ENCODE measurements at regions not wholly inside any gene's neighbourhood (a gene's known extent, or its start where the extent isn't known, plus 50 kb on each side); places are given as distances from the start of the nearest gene placed in this dataset.

DNA sequence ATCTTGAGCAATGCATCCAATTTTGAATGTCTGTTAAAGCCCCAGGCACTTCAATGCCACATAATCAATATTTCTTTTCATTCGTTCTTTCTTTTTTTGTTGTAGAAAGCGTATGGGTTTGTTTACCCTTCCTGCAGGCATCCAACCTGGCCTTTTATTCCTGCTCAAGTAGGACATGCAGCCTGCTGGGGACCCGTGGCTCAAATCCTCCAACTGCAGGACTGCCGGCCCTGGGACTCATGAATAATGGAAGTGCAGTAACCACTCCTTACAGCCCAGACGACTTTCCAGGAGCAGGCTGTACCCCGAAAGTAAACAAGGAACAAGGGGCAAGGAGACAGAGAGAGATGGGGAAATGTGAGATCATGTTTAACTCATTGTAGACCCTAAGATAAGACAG is 126.4 kb downstream of the SALL1 start:
- ATAC-seq = no peak
- CTCF ChIA-PET = no interaction called here
- DNase-seq = no peak
- Mint-ChIP-seq H3K4me1 (no peaks in the 10 kb centered on the region), H3K4me3 (no peak overlapping the region), H3K9me3 (ENCODE audit: low read depth) (no peaks in the 10 kb centered on the region), H3K36me3 (no peaks in the 10 kb centered on the region), H3K27ac (no peak overlapping the region), H3K27me3 (no peaks in the 10 kb centered on the region)

DNA sequence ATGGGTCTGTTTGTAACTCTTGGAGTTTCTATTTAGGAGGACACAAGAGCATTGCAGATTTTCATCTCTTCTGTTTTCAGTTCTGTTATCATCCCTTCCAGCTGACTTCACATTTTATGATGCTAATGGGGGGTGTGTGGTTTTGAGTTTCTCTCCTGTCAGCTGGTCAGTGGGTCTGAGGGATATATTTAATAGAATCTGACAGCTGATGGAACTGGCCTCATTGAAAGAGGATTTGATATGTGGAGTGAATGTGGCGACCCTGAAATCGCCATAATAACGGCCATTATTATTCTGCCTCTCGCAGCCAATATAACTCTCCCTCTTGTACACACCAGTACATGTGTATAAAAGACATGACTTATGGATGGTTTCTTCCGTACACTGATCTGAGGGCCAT is 128.1 kb downstream of the SALL1 start:
- ATAC-seq (no peak), DNase-seq (no peak)
- Mint-ChIP-seq H3K27ac (no peak overlapping the region), H3K36me3 (no peaks in the 10 kb centered on the region), H3K27me3 (no peaks in the 10 kb centered on the region), H3K4me3 (no peak overlapping the region), H3K9me3 (ENCODE audit: low read depth) (no peaks in the 10 kb centered on the region), H3K4me1 (no peaks in the 10 kb centered on the region)
- CTCF ChIA-PET = no interaction called here

DNA sequence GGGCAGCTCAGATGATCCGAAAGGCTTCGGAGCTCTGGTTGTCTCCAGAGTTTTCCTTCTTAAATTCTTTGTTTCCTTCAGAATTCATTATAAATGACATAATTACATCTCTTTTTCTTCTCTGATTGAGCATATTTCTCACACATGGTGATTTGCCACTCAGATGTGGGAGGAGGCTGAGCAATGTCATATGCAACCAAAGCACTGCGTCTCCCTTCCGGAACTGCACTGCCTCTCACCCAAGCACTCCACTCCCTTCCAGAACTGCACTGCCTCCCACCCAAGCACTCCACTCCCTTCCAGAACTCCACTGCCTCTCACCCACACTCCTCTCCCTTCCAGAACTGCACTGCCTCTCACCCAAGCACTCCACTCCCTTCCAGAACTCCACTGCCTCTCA is 131.5 kb downstream of the SALL1 start:
- no peak overlapping the region for H3K4me3 Mint-ChIP-seq
- no peaks in the 10 kb centered on the region for H3K27me3 Mint-ChIP-seq
- no peaks in the 10 kb centered on the region for H3K4me1 Mint-ChIP-seq
- no peak for ATAC-seq
- H3K27ac Mint-ChIP-seq = no peak overlapping the region
- no peaks in the 10 kb centered on the region for H3K9me3 Mint-ChIP-seq (ENCODE audit: low read depth)
- CTCF ChIA-PET = no interaction called here
- H3K36me3 Mint-ChIP-seq = no peaks in the 10 kb centered on the region
- no peak for DNase-seq

DNA sequence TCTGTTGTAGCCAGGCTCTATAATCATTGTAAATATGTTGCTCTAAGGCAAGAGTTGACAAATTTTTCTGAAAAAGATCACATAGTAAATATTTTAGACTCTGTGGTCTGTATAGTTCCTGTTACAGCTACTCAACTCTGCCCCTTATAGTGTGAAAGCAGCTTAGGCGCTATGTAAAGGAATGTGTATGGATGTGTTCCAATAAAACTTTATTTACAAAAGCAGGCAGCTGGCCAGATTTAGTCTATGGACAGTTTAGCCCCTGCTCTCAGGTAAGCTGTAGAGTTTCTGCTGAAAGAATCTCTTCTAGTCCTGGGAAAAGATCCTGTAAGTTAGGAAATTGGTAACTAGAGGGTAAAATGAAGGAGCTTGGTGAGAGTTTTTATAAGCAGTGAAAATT is 133.1 kb downstream of the SALL1 start:
- H3K27ac Mint-ChIP-seq = no peak overlapping the region
- H3K9me3 Mint-ChIP-seq (ENCODE audit: low read depth) = no peaks in the 10 kb centered on the region
- no peak overlapping the region for H3K4me3 Mint-ChIP-seq
- CTCF ChIA-PET = no interaction called here
- ATAC-seq (no peak), DNase-seq (no peak)
- no peaks in the 10 kb centered on the region for H3K36me3 Mint-ChIP-seq
- H3K27me3 Mint-ChIP-seq = no peaks in the 10 kb centered on the region
- H3K4me1 Mint-ChIP-seq = no peaks in the 10 kb centered on the region

DNA sequence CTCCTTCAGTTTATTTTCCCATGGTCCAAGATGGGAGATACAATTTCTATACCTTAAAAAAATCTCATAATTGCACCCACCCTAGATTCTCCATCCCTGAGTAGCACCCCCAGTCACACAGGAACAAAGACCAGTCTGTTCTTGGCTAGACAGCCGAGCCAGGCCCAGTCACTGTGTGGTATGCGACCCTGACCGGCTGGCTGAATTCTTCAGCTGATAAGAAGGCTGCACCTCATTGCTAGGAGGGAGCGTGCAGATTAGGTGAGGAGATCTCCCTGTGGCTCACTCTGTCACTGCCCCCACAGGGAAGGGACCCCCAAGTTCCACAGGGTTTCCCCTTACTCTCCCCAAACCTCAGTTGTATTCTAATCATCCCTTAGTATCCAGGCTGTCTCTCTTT is 138.7 kb downstream of the SALL1 start:
- DNase-seq (no peak), ATAC-seq (no peak)
- CTCF ChIA-PET = no interaction called here
- Mint-ChIP-seq H3K9me3 (ENCODE audit: low read depth) (peaks cover 6% of the 10 kb centered on the region), H3K27me3 (no peaks in the 10 kb centered on the region), H3K36me3 (no peaks in the 10 kb centered on the region), H3K4me1 (no peaks in the 10 kb centered on the region), H3K27ac (no peak overlapping the region), H3K4me3 (no peak overlapping the region)

DNA sequence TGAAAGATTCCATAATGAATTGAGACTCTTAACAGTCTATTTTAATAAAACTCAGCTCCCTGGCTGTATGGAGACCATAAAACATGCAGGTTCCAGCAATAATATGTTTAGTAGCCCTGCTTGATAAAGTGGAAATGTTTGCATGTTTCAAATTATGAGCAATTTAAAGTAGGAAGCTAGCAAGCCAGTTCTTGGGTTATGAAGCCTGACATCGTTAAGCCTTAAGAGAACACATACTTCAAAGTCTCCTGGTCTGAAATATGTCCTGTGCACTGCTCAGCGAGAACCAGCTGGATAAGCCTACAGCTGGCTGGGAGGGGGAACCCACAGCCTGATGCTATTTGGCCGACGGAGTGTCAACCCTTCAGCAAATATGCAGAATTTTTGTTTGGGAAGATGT is 140.3 kb downstream of the SALL1 start:
- ATAC-seq (no peak), DNase-seq (no peak)
- no peaks in the 10 kb centered on the region for H3K36me3 Mint-ChIP-seq
- CTCF ChIA-PET = no interaction called here
- H3K27me3 Mint-ChIP-seq = no peaks in the 10 kb centered on the region
- peaks cover 6% of the 10 kb centered on the region for H3K9me3 Mint-ChIP-seq (ENCODE audit: low read depth)
- H3K27ac Mint-ChIP-seq = no peak overlapping the region
- H3K4me3 Mint-ChIP-seq = no peak overlapping the region
- no peaks in the 10 kb centered on the region for H3K4me1 Mint-ChIP-seq

DNA sequence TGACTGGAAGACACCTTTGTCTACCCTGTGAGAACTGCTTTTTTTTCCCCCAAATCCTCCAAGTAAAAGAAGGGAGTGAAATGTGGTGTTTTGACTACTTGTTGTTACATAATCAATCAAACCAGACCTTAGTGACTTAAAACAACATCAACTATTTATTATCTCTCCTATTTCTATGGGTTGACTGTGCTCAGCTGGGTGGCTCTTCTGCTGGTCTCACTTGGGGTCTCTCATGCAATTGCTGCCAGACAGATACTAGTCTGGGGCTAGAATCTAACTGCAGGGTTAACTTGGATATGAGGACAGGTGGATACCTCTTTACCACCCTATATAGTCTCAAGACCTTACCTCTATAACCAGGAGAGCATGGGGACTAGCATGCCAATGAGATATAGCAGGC is 141.3 kb downstream of the SALL1 start:
- Mint-ChIP-seq H3K27ac (no peak overlapping the region), H3K27me3 (no peaks in the 10 kb centered on the region), H3K4me3 (no peak overlapping the region), H3K4me1 (no peaks in the 10 kb centered on the region), H3K9me3 (ENCODE audit: low read depth) (peaks cover 6% of the 10 kb centered on the region), H3K36me3 (no peaks in the 10 kb centered on the region)
- DNase-seq (no peak), ATAC-seq (no peak)
- CTCF ChIA-PET = no interaction called here

DNA sequence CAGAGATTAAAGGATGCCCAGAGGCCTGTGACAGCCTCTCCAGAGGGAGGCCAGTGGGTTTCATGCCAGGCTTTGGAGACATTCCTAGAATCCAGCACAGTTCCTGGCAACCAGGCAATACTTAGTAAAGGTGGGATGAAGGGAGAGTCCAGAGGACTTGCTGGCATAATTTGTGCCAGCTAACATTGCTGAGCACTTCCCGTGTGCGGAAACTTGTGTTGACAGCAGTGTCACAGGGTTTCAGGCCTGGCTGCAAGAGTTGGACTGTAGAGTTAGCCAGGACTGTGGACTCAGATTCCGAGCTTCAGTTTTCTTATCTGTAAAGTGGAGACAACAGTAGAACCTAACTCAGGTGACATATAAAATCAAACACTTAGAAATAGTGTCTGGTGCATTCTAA is 141.7 kb downstream of the SALL1 start:
- CTCF ChIA-PET = interaction anchor here (1.2 kb wide), 1 partner anchor 17 kb away, joined by 3 read pairs; no protein-coding TSS in a partner anchor
- no peak overlapping the region for H3K4me3 Mint-ChIP-seq
- ATAC-seq = no peak
- no peaks in the 10 kb centered on the region for H3K4me1 Mint-ChIP-seq
- no peak for DNase-seq
- H3K36me3 Mint-ChIP-seq = no peaks in the 10 kb centered on the region
- H3K27ac Mint-ChIP-seq = no peak overlapping the region
- peaks cover 6% of the 10 kb centered on the region for H3K9me3 Mint-ChIP-seq (ENCODE audit: low read depth)
- no peaks in the 10 kb centered on the region for H3K27me3 Mint-ChIP-seq

DNA sequence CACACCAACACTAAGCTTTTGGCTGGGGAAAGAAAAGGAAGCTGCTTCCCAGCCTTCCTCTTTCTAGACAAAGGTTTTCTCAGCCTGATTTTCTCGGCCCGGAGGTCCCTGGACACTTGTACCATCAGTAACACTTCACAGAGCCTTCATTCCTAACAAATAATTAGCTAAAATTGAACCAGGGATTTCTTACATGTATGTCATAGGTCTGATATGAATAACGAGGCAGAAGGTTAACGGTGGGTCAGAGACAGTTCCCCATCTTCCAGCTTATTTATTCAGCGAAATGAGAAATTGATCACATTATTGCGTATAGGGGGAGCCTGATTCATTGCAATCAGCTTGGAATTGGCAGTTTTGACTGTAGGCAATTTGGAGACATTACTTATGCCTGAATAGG is 142.5 kb downstream of the SALL1 start:
- H3K9me3 Mint-ChIP-seq (ENCODE audit: low read depth) = peaks cover 6% of the 10 kb centered on the region
- no peak overlapping the region for H3K4me3 Mint-ChIP-seq
- DNase-seq (no peak), ATAC-seq (no peak)
- H3K4me1 Mint-ChIP-seq = no peaks in the 10 kb centered on the region
- no peak overlapping the region for H3K27ac Mint-ChIP-seq
- no peaks in the 10 kb centered on the region for H3K27me3 Mint-ChIP-seq
- H3K36me3 Mint-ChIP-seq = no peaks in the 10 kb centered on the region
- CTCF ChIA-PET = interaction anchor here (1.2 kb wide), 1 partner anchor 17 kb away, joined by 3 read pairs; no protein-coding TSS in a partner anchor

DNA sequence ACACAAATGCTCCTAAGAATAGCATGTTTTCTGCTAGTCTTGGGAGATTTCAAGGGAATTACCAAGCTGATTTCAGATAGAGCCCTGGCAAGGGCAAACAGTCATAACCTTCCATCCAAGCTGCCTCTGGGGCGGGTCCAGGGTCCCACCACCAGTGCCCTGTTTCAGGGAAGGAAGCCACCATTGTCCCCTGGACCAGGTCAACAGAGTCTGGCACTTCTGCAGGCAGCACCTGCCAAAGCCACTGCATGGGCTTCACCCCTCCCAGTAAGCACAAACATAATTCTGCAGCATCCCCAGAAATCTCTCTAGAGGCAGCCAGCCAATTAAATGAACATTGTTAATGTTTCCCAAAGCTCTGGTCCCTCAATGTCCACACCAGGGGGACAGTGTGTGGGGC is 143.0 kb downstream of the SALL1 start:
- H3K4me1 Mint-ChIP-seq = no peaks in the 10 kb centered on the region
- ATAC-seq (no peak), DNase-seq (no peak)
- H3K4me3 Mint-ChIP-seq = no peak overlapping the region
- H3K27me3 Mint-ChIP-seq = no peaks in the 10 kb centered on the region
- H3K27ac Mint-ChIP-seq = no peak overlapping the region
- peaks cover 6% of the 10 kb centered on the region for H3K9me3 Mint-ChIP-seq (ENCODE audit: low read depth)
- CTCF ChIA-PET = interaction anchor here (1.2 kb wide), 1 partner anchor 16 kb away, joined by 3 read pairs; no protein-coding TSS in a partner anchor
- no peaks in the 10 kb centered on the region for H3K36me3 Mint-ChIP-seq

DNA sequence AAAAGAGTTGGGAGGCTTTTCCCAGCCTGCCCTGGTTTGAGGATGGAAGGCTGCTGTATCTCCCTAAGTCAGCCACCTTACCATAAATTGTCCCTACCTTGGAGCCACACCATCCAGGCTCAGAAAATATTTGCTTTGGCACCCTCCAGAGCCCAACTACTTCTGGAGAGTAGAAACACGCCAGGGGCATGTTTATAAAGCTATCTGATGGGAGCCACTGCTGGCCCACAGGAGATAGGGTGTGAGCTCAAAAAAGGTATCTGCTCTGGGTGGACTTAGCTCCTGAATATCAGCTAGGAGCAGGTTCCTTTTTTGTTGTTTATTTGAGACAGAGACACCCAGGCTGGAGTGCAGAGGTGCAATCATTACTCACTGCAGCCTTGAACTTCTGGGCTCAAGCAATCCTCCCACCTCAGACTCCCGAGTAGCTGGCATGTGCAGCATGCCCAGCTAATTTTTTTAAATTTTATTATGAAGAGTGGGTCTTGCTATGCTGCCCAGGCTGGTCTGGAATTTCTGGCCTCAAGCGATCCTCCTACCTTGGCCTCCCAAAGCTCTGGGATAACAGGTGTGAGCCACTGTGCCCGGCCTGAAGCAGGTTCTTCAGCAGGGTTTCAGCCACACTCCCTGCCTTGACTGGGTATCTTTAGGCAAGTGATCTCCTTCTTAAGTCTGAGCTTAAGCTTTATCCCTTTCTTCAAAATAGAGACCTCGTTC is 147.1 kb downstream of the SALL1 start:
- ATAC-seq = no peak
- no peaks in the 10 kb centered on the region for H3K4me1 Mint-ChIP-seq
- H3K27ac Mint-ChIP-seq = no peak overlapping the region
- CTCF ChIA-PET = no interaction called here
- no peak overlapping the region for H3K4me3 Mint-ChIP-seq
- H3K9me3 Mint-ChIP-seq (ENCODE audit: low read depth) = peaks cover 3% of the 10 kb centered on the region
- H3K36me3 Mint-ChIP-seq = no peaks in the 10 kb centered on the region
- H3K27me3 Mint-ChIP-seq = no peaks in the 10 kb centered on the region
- DNase-seq = no peak

DNA sequence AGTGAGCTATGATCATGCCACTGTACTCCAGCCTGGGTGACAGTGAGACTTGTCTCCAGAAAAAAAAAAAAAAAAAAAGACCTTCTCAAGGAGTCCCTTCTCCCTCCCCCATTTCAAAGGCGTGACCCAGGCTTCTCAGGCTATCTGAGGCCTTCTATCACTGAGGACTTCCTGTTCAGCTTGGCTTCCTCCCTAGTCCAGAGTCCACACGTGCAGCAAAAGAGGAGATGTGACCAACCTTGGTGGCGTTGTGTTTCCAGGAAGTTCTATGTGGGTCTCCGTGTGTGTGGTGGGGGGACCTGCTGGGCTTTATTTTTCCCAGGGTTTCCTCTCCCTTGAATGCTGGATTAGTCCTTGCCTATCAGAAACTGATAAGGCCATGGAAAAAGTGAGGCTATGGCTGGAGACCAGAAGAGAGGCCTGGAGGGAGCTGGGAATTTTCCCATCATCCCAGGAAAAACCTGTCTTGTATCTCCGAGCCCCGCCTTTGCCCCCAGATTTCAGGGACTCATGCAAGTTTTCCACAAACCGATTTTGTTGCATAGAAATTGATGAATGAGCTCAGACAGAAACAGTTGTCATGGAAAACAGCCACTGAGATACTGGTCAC is 148.1 kb downstream of the SALL1 start:
- ATAC-seq (no peak), DNase-seq (no peak)
- no peak overlapping the region for H3K4me3 Mint-ChIP-seq
- no peak overlapping the region for H3K27ac Mint-ChIP-seq
- H3K36me3 Mint-ChIP-seq = no peaks in the 10 kb centered on the region
- no peaks in the 10 kb centered on the region for H3K27me3 Mint-ChIP-seq
- H3K9me3 Mint-ChIP-seq (ENCODE audit: low read depth) = peaks cover 3% of the 10 kb centered on the region
- no peaks in the 10 kb centered on the region for H3K4me1 Mint-ChIP-seq
- CTCF ChIA-PET = no interaction called here

DNA sequence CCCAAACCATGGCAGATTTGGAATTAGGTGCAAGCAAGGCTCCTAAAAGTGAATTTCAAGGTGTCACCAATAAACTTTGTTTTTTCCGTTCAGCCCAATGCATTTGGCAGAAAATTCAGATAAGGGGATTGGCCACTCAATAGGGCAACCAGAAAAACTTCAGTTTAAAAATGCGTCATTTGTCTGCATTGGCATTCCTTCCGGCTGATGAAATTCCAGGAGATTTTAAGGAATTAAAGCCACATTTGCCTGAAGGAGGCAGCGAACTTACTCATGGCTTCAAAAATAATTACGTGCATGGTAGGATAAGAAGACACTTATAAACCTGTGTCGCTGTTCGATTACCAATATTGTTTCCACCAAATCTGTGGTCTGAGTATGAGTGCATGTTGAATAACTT is 151.9 kb downstream of the SALL1 start:
- no peak for DNase-seq
- Mint-ChIP-seq H3K27ac (no peak overlapping the region), H3K4me1 (no peaks in the 10 kb centered on the region), H3K4me3 (no peak overlapping the region), H3K36me3 (no peaks in the 10 kb centered on the region), H3K9me3 (ENCODE audit: low read depth) (no peaks in the 10 kb centered on the region), H3K27me3 (no peaks in the 10 kb centered on the region)
- no peak for ATAC-seq
- CTCF ChIA-PET = no interaction called here

DNA sequence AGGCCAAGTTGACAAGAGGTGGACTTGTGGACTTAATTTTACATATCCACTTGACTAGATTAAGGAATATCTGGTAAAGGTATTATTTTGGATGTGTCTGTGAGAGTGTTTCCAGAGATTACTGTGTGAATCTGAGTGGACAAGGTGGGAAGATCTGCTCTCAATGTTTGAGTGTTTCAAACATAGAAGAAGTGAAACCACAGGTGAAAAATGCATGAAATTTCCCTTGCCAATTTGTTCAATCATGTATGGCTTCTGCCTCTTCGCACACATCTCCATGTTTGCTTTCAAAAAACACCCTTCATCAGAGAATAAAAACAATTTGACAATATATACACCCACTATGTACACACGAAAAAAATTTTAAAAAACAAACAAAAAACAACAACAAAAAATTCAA is 152.7 kb downstream of the SALL1 start:
- CTCF ChIA-PET = no interaction called here
- ATAC-seq (no peak), DNase-seq (no peak)
- Mint-ChIP-seq H3K9me3 (ENCODE audit: low read depth) (no peaks in the 10 kb centered on the region), H3K36me3 (no peaks in the 10 kb centered on the region), H3K27ac (no peak overlapping the region), H3K4me3 (no peak overlapping the region), H3K4me1 (no peaks in the 10 kb centered on the region), H3K27me3 (no peaks in the 10 kb centered on the region)

Measured in activated CD8-positive, alpha-beta memory T cell treated with anti-CD3 and anti-CD28 coated beads, Interleukin-2, amount 10 ng/mL, durations not matched to agents 7 days and 5 days (primary cell).